DMS79 (cell line): ENCODE measurements at regions not wholly inside any gene's neighbourhood (a gene's known extent, or its start where the extent isn't known, plus 50 kb on each side); places are given as distances from the start of the nearest gene placed in this dataset.

Source experiments
- DNase-seq: peaks from one replicate; lab custom pipeline; 2025; lab: John Stamatoyannopoulos, UW

DNA sequence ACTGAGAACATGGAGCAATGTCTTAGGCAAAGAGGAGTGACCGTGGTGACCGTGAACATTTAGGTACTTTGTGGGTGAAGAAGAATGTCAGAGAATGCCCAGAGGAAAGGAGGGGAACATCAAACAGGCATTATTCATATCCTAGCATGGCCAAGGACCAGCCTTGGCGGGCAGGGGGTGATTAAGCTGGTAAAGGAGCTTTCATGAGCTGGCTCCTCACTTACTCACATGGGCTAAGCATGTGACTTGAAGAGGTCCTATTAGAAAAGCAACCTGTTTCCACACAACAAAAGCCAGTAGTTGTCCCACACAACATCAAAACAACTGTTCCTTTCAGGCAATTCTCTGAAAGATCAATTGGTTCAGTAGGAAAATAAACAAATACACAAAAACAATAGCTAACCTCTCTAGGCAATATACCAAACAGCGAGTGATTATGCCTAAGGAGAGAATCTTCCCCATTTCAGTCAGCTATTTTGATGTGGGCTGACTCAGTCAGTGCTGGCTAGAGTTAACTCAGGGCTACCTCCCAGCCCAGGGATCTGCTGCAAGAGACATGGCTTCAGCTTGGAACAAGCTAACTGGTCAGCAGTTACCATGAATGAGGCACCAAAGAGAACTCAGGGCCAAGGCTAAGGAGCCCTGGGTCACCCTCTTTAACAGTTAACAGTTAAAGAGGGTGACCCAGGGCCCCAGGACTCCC is 283.5 kb downstream of the ARHGAP12 start:
- no peak for DNase-seq

- DNase-seq, result no peak
Observed at GRCh38 chr10:31642281-31642680, 286.4 kb downstream of the ARHGAP12 start.

- DNase-seq, result no peak
Observed at GRCh38 chr10:31635415-31636065, 293.1 kb downstream of the ARHGAP12 start.

- DNase-seq, result no peak
Observed at GRCh38 chr10:31635009-31635408, 293.6 kb downstream of the ARHGAP12 start.

DNA sequence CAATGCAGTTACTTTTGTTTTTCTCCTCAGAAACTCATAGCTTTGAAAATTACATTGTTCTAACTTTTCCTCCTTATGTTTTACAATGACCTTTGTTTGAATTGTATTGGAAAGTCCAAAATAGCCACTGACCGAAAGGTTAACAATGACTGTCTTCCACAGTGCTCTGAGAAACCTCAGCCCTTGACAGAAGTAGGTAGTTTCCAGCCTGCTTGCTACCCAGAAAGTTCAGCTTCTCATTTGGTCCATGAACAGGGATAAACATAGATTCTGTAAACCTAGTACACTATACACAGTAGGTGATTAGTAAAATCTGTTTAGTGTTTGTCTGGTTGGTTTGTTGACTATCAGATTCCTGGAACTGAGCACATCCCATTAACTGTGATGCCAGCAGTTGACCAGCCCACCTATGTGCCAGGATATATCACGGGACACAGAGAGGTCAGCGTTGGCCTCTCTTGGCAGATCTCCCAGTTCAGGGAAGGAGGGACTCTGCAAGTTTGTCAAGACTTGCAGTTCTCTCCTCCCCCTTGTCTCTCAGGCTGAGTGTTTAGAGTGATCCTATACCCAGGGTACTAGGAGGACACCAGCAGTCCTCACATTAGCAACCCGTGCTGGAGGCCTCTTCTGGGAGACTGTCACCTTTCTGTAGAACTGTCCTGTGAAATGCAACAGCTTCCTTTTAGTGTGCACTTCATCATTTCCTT is 297.6 kb downstream of the ARHGAP12 start:
- DNase-seq, result no peak

GRCh38 chr10:31625566-31625965 is 303.1 kb downstream of the ARHGAP12 start:
- no peak for DNase-seq

- DNase-seq, result no peak
Observed at GRCh38 chr10:31624611-31625010, 304.0 kb downstream of the ARHGAP12 start.

DNA sequence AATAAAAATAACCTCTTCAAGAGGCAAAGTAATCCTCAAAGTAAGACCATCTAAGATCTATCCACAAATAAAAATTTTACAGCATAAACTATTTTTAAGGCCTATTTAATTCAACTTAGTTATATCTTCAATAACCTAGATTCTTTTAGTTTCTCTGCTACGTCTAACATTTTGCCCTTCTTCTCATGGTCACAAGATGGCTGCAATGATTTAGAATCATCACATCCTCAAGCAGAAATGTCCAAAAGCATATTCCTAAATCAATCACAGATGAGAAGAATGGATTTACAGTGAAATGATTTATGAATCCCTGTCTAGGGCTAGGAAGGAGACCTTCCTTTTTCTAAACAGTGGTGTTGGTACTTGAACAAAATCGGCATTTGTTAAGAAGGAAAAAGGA is 304.7 kb downstream of the ARHGAP12 start:
- DNase-seq, result no peak

- no peak for DNase-seq
Observed at GRCh38 chr10:31623466-31623865, 304.4 kb downstream of the ZEB1 start.

DNA sequence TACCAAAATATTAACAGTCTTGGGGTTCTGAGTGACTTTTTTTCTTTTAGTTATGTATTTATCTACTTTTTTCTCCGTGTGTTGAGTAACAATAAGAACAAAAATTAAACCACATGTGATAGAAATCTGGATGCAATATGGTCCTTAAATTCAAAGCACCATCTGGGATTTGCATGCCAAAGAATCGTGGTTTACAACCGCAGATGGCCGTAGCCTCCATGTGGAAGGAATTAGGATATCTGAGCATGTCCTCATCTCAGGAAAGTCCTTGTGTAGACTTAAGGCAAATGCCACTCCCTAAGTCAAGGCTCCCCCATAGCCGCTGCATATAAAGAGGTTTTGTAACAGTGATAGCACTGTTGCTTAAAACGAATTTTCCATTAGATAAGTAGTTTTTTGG is 304.0 kb downstream of the ZEB1 start:
- no peak for DNase-seq

- no peak for DNase-seq
Observed at GRCh38 chr10:31621733-31622132, 302.7 kb downstream of the ZEB1 start.

DNA sequence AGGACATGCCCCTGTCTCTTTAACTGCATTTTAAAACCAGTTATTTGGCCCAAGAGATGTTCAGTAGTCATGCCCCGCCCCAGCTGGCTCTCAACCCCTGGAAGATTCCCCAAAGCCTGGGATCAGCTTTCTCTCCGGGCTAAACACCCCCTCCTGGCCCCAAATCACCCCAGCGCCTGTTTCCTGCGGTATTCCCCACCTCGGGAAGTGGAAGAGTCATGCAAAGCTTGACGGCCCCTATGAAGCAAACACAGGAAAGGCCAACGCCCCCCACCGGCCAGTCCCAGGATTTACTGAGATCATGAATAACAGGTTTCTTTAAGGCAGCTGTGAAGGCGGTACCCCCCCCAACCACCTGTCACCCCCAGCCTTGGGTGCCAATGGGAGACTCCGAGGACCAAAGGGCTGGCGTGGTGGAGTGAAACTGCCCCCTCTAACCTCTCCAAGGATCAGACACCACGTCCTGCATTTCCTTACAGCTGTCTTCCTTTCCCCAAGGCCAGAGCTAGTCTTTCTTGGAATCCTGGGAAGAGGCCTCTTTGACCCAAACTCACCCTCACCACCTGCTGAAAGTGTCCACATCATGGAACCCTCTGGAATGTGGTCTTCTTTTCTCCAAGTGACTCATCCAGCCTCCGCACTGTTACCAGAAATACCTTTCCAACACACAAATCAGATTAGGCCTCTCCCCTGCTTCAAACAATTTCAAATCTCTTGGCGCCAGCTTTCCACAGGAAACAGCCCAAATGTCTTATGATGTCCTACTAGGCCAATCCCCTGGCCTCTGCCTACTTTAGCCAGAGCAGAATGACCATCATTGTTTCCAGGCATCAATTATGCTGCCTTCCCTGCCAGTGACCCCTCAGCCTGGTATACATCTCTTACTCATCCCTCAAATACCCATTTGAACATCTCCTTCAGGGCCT is 301.5 kb downstream of the ZEB1 start:
- no peak for DNase-seq

DNA sequence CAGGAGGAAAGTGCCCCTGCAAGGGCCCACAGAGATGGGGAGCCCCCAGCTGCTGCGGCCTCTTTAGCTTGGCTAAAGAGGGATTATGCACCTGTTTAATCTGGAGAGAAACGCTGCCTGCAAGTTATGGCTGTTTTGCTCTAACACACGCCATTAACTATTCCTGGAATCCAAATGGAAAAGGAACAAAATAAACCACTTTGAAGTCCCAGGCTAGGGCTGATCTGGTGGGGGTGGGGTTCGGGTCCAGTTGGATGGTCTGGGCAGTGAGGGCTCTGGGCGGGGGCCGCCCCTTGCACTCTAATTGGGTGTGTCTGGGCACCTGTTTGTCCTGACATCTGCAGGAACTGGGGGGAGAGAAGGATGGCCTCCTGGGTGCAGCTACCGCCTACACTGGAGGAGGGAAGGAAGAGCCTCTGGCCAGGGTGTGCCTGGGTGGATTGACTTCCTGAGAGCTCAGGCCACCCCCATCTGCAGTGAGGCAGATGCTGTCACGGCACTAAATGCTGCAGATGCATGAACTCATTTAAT is 300.6 kb downstream of the ZEB1 start:
- no peak for DNase-seq

DNA sequence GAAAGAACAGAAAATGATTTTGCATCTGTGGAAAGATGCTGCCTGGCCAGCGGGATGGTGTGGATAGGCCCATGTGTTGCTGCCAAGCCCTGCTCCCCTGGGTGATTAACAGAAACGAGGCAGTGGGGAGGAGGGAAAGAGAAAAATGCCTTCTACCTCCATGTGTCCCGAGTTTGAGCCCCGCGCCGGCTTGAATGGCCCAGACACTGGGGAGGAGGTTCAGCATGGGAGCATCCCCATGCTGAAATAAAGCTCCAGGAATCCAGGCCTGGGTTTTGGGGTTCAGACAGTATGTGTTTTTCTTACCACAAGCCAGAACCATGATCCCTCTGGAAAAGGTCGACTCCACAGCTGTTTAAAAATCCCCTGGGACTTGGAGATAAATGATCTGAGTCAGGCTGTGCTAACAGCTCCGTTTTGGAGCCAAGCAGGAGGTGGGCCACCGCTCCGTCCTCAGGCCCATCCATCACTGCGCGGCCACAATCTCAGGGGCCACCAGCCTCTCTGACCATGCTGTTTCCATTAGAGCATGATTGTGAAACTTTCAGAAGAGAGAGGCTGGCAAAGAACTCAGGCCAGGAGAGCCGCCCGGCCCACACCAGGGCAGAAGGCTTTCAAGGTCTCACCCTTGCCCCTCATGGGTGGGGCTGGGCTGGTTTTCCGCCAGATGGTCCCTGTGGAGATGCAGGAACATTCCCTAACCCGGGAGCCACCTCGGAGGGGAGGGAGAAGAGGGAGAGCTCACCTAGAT is 299.7 kb downstream of the ZEB1 start:
- DNase-seq, result no peak

DNA sequence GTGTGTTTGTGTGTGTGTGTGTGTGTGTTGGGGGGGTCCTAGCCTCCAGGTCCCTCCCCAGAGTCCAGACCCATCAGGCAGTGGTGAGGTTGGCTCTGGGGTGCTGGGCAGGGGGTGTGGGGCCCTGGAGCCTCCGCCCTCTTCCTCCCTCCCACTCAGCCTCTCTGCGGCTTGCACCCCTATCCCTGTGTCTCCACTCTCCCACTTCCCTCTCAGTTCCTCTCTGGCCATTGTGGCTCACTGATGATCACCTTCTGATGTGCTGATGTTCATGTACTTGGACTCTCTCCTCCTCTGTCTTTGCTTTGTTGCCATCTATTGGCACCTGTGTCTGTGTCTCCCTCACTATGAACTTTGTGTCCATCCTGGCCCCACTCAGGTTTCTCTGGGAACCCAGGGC is 298.7 kb downstream of the ZEB1 start:
- no peak for DNase-seq

GRCh38 chr10:31617133-31617532 is 298.1 kb downstream of the ZEB1 start:
- no peak for DNase-seq

- no peak for DNase-seq
Observed at GRCh38 chr10:31615129-31615528, 296.1 kb downstream of the ZEB1 start.

DNA sequence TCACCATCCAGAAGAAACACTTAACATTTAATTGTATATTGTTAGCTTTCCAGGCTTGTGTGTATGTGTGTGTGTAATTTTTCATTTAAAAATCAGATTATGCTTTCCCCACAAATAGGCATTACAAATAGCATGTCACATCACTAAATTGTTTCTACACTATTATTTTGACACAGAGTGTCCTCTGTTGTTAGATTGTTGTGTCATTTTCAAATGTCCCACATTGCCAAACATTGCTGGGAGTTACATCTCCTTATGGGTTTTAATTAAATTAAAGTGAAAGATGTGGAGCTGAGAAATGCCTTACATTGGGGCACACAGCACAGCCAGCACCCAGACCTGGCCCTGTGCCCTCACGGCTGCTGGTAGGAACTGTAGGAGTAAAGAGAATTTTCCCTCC is 295.6 kb downstream of the ZEB1 start:
- no peak for DNase-seq

GRCh38 chr10:31612082-31612481 is 293.1 kb downstream of the ZEB1 start:
- DNase-seq, result no peak

DNA sequence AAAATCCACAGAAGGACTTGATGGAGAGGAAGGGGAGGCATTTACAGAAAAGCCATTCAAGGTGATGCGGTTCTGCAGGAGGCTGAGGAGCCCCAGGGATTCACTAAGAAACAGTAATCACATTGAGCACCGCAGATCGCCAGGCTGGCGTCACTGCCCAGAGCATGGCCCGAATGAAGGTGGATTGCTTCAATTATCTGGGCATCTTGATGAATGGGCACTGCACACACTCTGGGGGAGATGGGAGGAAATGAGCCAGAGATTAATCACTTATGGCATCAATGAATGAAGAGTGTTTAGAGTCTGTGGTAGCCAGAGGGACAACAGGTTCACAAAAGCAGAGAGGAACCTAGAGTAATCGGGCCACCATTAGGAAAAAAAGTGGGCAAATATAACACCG is 292.1 kb downstream of the ZEB1 start:
- DNase-seq, result no peak

- DNase-seq, result no peak
Observed at GRCh38 chr10:31607481-31607880, 288.5 kb downstream of the ZEB1 start.
